ENCODE measurements at regions not wholly inside any gene's neighbourhood (a gene's known extent, or its start where the extent isn't known, plus 50 kb on each side); places are given as distances from the start of the nearest gene placed in this dataset.

- TF ChIP-seq CTCF (IDR thresholded peaks at IDR 0.05) = no peak
- no peak overlapping the region for H3K27ac Mint-ChIP-seq (ENCODE audit: unreplicated experiment)
- DNase-seq (ENCODE audit: low spot score) = no peak
- H3K36me3 Mint-ChIP-seq (ENCODE audit: low read depth) = no peaks in the 10 kb centered on the region
- H3K27me3 Mint-ChIP-seq (ENCODE audit: low read depth) = no peaks in the 10 kb centered on the region
- H3K9me3 Mint-ChIP-seq (ENCODE audit: low read depth) = no peaks in the 10 kb centered on the region
- H3K4me3 Mint-ChIP-seq (ENCODE audit: unreplicated experiment) = no peak overlapping the region
- H3K4me1 Mint-ChIP-seq (ENCODE audit: low read depth) = no peaks in the 10 kb centered on the region
Measured at GRCh38 chr5:118095115-118095514, 893.2 kb downstream of the DTWD2 start.

GRCh38 chr5:118088448-118088847 lies 899.9 kb downstream of the DTWD2 start:
- TF ChIP-seq CTCF (IDR thresholded peaks at IDR 0.05) = no peak
- no peaks in the 10 kb centered on the region for H3K4me1 Mint-ChIP-seq (ENCODE audit: low read depth)
- DNase-seq (ENCODE audit: low spot score) = no peak
- no peak overlapping the region for H3K27ac Mint-ChIP-seq (ENCODE audit: unreplicated experiment)
- H3K9me3 Mint-ChIP-seq (ENCODE audit: low read depth) = no peaks in the 10 kb centered on the region
- H3K36me3 Mint-ChIP-seq (ENCODE audit: low read depth) = no peaks in the 10 kb centered on the region
- H3K4me3 Mint-ChIP-seq (ENCODE audit: unreplicated experiment) = no peak overlapping the region
- H3K27me3 Mint-ChIP-seq (ENCODE audit: low read depth) = no peaks in the 10 kb centered on the region

GRCh38 chr5:118076490-118076889 lies 911.9 kb downstream of the DTWD2 start:
- Mint-ChIP-seq H3K36me3 (ENCODE audit: low read depth) (peaks cover 1% of the 10 kb centered on the region), H3K4me1 (ENCODE audit: low read depth) (no peaks in the 10 kb centered on the region), H3K4me3 (ENCODE audit: unreplicated experiment) (no peak overlapping the region), H3K27me3 (ENCODE audit: low read depth) (no peaks in the 10 kb centered on the region), H3K27ac (ENCODE audit: unreplicated experiment) (no peak overlapping the region), H3K9me3 (ENCODE audit: low read depth) (peaks cover 10% of the 10 kb centered on the region)
- TF ChIP-seq CTCF (IDR thresholded peaks at IDR 0.05) = no peak
- no peak for DNase-seq (ENCODE audit: low spot score)

- no peaks in the 10 kb centered on the region for H3K27me3 Mint-ChIP-seq (ENCODE audit: low read depth)
- DNase-seq (ENCODE audit: low spot score) = no peak
- H3K36me3 Mint-ChIP-seq (ENCODE audit: low read depth) = no peaks in the 10 kb centered on the region
- no peaks in the 10 kb centered on the region for H3K4me1 Mint-ChIP-seq (ENCODE audit: low read depth)
- H3K9me3 Mint-ChIP-seq (ENCODE audit: low read depth) = peaks cover 3% of the 10 kb centered on the region
- no peak for TF ChIP-seq CTCF (IDR thresholded peaks at IDR 0.05)
- H3K4me3 Mint-ChIP-seq (ENCODE audit: unreplicated experiment) = no peak overlapping the region
- H3K27ac Mint-ChIP-seq (ENCODE audit: unreplicated experiment) = no peak overlapping the region
Measured at GRCh38 chr5:118070041-118070440, 918.3 kb downstream of the DTWD2 start.

GRCh38 chr5:118069452-118069851 lies 918.9 kb downstream of the DTWD2 start:
- TF ChIP-seq CTCF (IDR thresholded peaks at IDR 0.05) = no peak
- H3K4me3 Mint-ChIP-seq (ENCODE audit: unreplicated experiment) = no peak overlapping the region
- H3K27ac Mint-ChIP-seq (ENCODE audit: unreplicated experiment) = no peak overlapping the region
- H3K27me3 Mint-ChIP-seq (ENCODE audit: low read depth) = no peaks in the 10 kb centered on the region
- H3K9me3 Mint-ChIP-seq (ENCODE audit: low read depth) = peaks cover 3% of the 10 kb centered on the region
- DNase-seq (ENCODE audit: low spot score) = no peak
- H3K4me1 Mint-ChIP-seq (ENCODE audit: low read depth) = no peaks in the 10 kb centered on the region
- H3K36me3 Mint-ChIP-seq (ENCODE audit: low read depth) = no peaks in the 10 kb centered on the region
